AG08396 (cell line): ENCODE measurements at regions not wholly inside any gene's neighbourhood (a gene's known extent, or its start where the extent isn't known, plus 50 kb on each side); places are given as distances from the start of the nearest gene placed in this dataset.

Source experiments
- DNase-seq: peaks from one replicate; pipeline ENCODE4 v3.0.0; 2012; ENCODE audit warnings: low spot score, mixed read lengths

GRCh38 chr12:107225635-107226034 is 132.3 kb upstream of the CRY1 start:
- peak; percentile 69 for DNase-seq

GRCh38 chr12:107226126-107226525 is 132.8 kb upstream of the CRY1 start:
- DNase-seq, result no peak

DNA sequence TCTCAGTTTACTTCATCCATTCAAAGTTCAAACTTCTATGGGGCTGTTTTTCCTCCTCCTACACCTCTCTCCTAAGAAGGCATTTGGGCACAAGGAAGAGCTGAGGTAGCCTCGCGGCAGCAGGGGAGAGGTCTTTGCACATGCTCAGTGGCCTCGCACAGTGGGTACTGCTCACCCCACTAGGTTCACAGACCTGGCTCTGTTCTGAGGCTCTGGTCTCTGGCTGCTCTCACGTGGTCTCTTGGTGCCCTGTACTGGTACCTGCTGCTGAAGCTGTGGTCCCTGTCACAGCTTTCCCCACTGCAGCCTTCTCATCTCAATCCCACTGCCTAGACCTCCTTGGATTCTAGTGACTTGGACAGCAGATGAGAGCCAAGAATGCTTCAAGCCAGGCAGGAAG is 134.7 kb upstream of the CRY1 start:
- DNase-seq, result no peak

- no peak for DNase-seq
These were observed 136.5 kb upstream of the CRY1 start for GRCh38 chr12:107229827-107230226.

GRCh38 chr12:107231303-107231702 is 138.0 kb upstream of the CRY1 start:
- DNase-seq, result no peak

GRCh38 chr12:107233551-107233950 is 140.2 kb upstream of the CRY1 start:
- no peak for DNase-seq

GRCh38 chr12:107235600-107235999 is 142.3 kb upstream of the CRY1 start:
- no peak for DNase-seq

- peak; percentile 21 for DNase-seq
These were observed 143.6 kb upstream of the CRY1 start for GRCh38 chr12:107236824-107237511.

- DNase-seq, result no peak
These were observed 144.9 kb upstream of the CRY1 start for GRCh38 chr12:107238296-107238695.

- DNase-seq, result no peak
These were observed 148.1 kb upstream of the CRY1 start for GRCh38 chr12:107241411-107241810.

DNA sequence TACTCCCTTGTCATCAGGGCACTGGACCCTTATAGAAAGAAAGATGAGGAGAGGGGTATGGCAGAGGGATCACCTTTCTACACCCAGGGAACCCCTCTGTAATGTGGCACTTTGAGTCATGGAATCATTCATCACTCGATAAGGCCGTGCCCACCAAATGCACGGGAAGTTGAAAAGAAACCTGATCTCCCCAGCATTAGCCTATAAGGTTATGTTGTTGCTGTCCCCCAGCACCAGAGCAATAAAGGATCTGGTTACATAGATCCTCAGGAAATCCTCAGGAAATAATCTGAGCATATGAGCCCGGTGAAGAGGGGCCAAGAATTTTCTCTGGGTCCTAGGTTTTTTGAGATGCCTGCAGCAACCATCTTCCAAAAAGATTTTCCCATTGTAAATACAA is 148.8 kb upstream of the CRY1 start:
- no peak for DNase-seq

DNA sequence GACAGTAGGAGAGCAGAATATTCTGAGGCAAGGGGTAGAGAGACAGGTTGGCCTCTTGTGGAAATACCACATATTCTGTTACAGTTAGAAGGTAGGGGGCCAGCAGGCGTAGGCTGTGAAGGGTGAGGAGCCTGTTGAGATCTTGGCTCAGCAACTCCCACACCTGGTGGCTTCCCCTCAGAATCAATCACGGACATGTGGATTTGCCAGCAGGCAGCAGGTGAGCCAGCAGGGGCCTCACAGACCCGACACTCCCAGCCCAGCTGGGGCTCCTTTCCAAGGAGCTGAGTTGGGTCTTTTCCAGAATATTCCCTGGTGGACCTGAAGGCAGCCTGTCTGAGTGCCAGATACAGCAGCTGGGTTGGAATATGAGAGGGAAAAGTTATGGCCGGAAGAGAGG is 150.0 kb upstream of the CRY1 start:
- no peak for DNase-seq

GRCh38 chr12:107244584-107244983 is 151.2 kb upstream of the CRY1 start:
- DNase-seq, result no peak

DNA sequence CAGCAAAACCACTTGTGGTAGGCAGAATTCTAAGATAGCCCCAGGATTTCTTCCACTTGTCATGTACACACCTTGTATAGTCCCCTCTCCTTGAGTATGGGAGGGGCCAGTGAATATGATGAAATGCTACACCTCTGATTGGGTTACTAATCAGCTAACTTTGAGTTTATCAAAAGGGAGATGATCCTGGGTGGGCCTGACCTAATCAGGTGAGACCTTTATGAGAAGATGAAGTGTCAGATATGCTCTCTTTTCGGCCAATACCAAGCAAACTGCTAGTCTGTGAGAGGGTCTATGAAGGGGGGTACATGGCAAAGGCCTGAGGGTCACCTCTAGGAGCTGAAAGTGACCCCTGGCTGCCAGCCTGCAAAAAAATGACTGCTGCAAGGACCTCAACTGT is 154.3 kb upstream of the CRY1 start:
- DNase-seq, result no peak

- DNase-seq, result no peak
These were observed 154.8 kb upstream of the CRY1 start for GRCh38 chr12:107248187-107248586.

DNA sequence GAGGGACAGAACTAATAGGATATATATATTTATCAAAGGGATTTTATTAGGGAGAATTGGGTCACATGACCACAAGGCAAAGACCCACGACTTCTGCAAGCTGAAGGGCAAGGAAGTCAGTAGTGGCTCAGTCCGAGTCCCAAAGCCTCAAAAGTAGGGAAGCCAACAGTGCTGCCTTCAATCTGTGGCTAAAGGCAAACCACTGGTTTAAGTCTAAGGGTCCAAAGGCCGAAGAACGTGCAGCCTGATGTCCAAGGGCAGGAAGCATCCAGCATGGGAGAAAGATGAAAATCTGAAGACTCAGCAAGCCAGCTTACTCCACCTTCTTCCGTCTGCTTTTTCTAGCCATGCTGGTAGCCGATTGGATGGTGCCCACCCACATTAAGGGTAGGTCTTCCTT is 157.9 kb upstream of the CRY1 start:
- no peak for DNase-seq

- no peak for DNase-seq
These were observed 160.0 kb upstream of the CRY1 start for GRCh38 chr12:107253361-107253760.

DNA sequence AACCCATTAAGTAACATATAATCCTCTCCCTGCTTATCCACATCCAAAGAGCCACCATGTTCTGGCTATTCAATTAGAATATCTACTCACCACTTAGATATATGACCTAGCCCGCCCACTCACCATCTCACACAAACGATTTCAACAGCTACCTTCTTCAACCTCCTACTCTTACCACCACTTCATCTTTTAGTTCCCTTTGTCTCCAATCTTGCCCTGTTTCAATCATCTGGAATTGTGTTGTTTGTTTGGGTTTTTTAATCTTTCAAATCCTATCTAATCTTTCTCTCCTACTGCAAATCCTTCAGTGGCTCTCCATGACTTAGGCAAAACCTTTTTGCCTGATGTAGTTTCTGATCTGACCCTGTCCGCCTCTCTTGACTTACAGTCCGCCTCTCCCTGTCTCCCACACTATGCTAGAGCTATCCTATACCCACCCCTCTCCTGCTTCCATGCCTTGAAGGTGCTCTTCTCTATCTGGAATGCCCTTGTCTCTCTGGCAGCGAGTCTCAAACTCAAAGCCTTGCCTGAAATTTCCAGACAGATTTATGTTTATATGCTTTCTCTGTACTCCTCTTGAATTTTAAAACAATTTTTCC is 161.0 kb upstream of the CRY1 start:
- DNase-seq, result no peak

DNA sequence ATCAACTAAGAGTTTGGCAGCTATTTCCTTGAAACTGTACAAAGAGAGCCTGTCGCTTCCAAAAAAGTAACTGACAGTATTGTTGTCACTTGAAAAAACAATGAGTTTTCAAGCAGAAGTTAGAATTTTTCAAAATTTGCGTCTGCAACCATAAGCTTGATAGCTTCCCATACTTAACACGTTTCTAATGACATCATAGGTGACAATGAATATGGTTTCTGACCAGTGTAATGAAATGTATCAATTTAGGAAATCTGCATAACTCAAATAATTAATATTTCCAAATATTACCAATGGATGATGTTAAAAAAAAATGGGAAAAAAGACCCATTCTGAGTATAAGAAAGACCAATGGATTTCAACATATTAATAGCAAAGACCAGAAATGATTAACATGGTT is 165.4 kb upstream of the CRY1 start:
- no peak for DNase-seq

GRCh38 chr12:107263980-107264379 is 170.6 kb upstream of the CRY1 start:
- no peak for DNase-seq

DNA sequence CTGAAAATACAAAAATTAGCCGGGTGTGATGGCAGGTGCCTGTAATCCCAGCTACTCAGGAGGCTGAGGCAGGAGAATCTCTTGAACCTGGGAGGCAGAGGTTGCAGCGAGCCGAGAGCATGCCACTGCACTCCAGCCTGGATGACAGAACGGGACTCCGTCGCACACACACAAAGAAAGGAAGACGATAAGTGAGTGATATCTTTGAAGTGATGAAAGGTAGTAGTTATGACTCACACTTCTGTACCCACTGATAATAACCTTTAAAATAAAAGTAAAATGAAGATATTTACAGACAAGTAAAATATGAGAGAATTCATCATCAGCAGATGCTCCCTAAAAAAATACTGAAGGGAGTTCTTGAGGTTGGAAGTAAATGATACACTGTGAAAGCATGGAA is 171.3 kb upstream of the CRY1 start:
- no peak for DNase-seq

DNA sequence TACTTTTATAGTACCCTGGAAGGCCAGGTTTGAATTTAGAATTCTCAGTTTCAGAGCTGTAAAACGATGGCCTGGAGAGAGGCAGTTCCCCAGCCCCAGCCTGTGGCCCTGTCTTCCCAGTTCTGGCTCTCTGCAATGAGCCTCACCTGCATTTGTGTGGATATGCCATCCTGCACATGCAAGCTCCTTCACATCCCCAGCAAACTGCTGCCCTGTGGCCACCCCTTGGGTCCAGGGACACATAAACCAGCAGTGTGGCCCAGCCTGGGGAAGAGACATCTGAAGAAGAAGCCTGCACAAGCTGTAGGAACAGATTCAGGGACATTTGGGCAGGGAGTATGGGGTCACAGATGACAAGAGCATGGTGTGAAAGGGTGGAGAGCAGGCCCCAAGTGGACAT is 174.3 kb upstream of the CRY1 start:
- no peak for DNase-seq

DNA sequence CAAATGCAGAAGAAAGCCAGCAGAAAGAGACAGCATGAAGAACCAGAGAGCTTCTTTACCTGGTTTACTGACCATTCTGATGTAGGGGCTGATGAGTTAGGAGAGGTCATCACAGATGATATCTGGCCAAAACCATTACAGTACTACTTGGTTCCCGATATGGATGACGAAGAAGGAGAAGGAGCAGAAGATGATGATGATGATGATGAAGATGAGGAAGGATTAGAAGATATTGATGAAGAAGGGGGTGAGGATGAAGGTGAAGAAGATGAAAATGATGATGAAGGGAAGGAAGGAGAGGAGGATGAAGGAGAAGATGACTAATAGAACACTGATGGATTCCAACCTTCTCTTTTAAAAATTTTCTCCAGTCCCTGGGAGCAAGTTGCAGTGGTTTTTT is 178.2 kb upstream of the CRY1 start:
- no peak for DNase-seq

DNA sequence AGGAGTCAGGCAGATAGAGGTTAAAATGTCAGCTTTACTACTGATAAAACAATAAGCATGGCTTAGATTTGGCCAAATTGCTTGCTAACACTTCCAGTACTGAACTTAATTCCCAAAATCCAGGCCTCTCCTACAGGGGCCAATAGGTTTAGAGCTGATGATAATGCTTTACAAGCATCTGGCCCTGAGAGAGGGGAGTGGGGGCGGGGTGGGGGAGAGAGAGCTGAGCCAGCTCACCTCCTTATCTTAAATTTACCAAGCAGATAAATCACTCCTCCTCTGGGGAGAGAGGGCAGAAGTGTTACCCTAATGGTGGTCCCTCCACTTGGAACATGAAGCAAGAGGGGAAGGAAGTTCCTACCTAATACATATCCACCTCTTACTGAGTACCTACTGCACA is 182.2 kb upstream of the CRY1 start:
- no peak for DNase-seq
